HG03342 (cell line): ENCODE measurements at regions not wholly inside any gene's neighbourhood (a gene's known extent, or its start where the extent isn't known, plus 50 kb on each side); places are given as distances from the start of the nearest gene placed in this dataset.

Experiments used
- ATAC-seq: cut with Tn5 transposase; IDR thresholded peaks from one replicate; pipeline ENCODE4 v1.9.1; 2021; ENCODE audit warnings: mild to moderate bottlenecking, moderate library complexity; ENCODE audit not compliant: unreplicated experiment

DNA sequence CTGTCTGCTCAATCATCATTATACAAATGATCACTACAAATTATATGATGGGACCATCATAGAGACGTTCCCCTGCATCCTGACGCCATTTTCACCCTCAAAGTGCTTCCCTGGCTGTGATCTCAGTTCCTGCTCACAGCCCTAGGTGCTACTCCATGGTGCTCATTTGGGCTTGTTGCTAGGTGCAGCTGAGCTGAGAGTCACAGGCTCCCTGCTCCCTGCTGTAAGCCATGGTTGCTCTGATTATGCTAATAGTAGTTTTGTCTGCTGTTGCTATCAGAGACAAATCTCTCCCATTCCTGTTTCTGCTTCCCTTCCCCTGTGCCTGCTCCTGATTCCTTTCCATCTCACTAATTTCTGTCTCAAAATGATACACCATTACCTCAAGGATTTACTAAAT lies 474.3 kb downstream of the METTL15 start:
- ATAC-seq = no peak

DNA sequence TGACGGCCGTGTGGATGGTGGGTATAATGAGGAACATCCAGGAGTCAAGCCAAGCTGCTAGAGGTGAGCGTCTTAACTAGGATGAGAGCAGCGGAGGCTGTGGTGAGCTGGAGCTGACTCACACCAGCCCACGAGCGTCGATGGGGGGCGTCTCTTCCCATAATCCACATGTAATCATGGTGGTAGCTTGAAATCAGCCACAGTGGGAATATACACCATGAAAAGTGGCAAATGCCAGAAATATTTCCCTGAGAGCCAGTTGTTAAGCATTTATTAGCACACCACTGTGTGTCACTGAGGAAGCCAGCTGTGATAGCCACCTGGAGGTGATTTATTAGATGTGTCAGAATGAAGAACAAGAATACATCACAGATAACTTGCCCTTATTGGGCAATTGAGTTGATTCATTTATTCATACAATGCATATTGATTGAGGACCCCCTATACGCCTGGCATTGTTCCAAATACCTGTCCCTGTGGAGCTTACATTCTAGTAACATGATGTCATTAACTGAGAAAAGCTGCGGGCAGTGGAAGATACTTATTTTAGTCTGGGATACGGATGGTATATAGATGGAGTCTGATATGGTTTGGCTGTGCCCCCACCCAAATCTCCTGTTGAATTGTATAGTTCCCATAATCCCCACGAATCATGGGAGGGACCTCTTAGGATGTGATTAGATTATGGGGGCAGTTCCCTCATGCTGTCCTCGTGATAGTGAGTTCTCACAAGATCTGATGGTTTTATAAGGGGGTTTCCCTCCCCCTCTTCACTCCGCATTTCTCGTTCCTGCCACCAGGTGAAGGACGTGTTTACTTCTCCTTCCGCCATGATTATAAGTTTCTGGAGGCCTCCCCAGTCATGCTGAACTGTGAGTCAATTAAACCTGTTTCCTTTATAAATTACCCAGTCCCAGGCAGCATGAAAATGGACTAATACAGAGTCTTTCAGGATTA lies 473.4 kb downstream of the METTL15 start:
- ATAC-seq = no peak

DNA sequence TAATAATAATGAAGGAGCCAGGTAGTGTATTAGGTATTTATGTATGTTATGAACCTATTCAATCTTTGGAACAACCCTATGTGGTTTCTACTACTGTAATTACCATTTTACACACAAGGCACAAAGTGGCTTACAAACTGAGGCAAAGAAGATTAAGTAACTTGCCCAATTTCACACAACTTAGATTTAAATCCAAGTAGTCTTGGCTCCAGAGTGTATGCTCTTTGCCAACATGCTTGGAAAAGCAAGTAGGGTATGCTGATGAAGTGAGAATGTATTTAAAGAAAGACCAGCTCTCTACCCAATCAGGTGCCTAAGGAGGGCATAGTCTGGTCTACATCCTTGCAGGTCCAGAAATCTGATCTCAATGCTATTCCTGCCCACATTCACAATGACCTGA lies 463.2 kb downstream of the METTL15 start:
- ATAC-seq = no peak

DNA sequence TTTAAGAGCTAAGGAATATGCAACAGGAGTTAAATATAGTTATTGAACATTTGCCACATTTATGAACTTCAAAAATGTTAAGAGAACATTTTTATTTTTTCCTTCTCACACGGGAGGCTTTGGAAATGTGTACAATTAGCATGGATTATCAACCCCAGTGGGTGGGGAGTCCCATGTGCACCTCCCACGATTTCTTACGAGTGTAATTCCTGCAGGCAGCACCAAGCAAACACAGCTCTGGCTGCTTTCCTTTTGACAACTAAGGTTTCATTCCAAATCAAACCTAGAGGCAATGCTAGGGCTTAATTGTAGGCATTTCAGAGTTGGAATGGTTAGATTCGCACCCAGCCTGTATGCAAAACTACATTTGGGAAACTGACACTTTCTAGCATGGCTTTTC lies 460.9 kb downstream of the METTL15 start:
- ATAC-seq = no peak

DNA sequence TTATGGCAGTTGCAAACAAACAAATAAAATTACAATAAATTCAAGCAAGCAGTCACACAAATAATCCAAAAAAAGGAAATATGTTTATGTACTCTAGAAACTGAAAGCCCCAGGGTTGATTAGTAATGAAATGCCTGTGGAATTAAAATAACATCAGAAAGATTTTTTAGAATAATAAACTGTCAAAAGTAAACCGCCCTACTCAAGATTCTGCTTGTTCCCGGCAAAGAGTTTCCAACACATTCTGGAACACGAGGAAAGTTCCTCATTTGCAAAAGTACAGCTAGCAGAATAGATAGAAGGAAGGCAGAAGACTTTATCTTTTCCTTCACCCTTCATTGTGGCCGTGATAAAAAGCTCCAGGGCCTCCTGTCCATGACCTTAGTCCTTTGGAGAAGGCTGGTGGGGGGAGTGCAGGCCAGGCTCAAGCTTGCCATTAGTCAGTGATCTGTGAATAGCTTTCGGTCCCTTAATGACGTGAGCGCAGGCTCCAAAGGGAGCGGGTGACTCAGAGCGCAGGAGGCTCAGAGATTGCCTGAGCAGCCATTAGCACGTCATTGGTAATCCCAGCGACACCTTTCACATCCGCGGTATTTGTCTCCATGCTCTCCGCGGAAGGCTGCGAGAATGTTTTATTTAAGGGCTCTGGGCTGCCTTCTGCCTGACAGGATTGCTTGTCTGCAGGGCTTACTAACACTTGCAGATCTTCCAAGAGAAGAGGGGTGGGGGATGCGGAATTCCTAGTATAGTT lies 458.3 kb downstream of the METTL15 start:
- peak; percentile 65 for ATAC-seq

DNA sequence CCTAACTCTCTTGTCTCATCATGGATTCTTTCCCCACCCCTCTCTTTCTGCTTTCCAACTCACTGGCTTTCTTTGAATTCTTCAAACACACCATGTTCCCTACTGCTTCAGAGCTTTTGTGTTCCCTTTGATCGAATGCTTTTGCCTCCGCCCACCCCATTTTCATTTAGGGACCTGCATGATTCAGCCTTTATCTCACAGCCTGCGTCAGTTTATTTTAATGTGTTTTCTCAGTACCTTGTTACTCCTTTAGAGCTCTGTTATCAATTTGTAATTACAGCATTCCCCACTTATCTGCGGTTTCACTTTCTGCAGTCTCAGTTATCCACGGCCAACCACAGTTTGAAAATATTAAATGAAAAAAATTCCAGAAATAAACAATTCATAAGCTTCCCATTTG lies 451.3 kb downstream of the METTL15 start:
- no peak for ATAC-seq

DNA sequence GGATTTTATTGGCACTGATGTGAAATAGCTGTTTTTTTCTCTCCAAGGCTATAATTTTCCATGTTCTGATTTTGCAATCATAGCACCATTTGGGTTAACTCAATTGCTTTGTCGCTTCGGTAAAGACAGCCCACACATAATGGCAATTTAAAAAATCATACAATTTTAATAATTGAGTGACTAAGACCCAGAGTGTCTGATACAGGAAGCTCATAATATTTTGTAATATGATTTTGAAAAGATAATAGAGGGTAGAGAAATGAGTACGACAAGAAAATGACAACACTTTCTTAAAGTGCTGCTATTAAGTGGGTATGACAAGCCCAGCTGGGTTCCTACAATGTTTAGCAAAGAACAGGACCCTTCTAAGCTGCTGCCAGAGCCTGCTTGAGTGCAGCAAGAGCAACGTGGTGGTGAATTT lies 439.1 kb downstream of the METTL15 start:
- ATAC-seq = no peak

DNA sequence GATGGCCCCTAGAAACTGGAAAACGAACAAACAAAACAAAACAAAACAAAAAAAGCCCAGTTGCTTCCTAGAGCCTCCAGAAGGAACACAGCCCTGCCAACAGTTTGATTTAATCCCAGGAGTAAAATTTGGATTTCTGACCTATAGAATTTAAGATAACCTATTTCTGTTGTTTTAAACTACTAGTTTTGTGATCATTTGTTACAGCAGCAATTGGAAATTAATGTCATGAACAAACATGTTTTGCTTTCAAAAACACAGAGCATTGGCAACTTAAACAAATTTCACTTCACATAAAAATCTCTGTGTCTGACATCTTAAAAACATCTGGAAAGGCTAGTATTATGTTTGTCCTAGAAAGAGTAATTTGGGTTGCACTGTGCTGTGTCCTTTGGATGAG lies 437.3 kb downstream of the METTL15 start:
- no peak for ATAC-seq

DNA sequence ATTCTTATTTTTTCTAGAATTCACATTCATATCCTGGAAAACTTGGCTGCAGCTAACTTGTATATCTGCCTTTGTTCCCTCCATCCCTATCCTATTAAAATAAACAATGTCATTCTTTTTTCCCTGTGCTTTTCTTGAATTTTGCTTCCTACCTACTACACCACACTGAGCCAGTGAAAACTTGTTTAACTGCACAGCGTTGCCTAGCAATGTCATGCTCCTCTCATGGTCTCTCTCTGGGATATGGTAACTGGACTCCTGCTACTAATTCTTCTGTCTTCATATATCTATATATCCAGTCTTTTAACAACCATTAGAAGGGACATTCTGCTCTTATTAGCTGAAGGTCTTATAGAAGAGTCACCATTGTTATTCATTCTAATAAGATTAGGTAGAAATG lies 434.4 kb downstream of the METTL15 start:
- no peak for ATAC-seq

DNA sequence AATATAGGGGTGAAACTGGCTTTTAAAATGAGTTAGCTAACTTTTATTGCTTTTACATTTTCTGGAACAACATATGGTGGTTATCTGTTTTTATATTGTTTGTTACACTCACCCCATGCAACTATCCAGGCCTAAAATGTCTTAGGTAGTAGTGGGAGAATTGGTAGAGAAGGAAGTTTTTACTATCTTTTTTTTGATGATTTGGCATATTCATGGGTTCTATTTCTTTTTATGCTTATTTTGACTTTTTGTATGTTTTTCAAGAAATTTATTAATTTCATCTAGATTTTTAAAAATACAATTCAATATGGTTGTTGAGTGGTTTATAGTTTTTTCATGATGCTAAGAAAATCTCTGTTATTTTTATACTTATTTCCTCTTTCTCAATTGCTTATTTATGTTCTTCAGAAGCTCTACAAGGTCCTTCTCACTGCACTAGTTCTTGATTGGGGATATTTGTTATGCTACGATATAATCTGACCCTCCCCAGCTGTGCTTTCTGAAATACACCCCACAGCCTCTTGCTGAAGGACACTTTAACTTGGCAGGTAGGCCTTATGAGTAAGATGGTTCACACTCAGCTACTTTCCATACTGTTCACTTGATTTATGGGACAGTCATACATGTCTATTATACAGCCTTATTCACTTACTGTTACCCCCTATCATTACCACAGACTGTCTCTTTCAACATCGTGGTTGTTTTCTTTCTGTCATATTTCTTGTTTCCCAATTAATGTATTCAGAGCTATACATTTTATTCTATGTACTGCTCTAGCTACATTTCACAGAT lies 431.2 kb downstream of the METTL15 start:
- ATAC-seq = no peak

DNA sequence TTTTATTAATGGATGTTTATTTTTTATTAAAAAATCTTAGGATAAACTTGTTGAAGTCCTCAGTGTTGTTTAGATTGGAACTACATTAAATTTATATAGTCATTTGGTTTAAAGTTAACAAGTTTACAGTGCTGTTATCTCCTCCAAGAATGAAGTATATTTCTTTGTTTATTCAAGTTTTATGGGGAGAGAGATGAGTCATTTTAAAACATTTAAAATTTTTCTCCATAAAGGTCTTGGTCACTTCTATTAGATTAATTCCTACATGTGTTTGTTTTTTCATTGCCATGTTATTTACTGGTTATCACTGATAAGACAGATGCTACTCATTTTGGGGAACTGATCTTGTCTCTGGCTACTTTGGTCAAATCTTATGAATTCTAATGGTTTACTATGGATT lies 429.6 kb downstream of the METTL15 start:
- ATAC-seq = no peak

DNA sequence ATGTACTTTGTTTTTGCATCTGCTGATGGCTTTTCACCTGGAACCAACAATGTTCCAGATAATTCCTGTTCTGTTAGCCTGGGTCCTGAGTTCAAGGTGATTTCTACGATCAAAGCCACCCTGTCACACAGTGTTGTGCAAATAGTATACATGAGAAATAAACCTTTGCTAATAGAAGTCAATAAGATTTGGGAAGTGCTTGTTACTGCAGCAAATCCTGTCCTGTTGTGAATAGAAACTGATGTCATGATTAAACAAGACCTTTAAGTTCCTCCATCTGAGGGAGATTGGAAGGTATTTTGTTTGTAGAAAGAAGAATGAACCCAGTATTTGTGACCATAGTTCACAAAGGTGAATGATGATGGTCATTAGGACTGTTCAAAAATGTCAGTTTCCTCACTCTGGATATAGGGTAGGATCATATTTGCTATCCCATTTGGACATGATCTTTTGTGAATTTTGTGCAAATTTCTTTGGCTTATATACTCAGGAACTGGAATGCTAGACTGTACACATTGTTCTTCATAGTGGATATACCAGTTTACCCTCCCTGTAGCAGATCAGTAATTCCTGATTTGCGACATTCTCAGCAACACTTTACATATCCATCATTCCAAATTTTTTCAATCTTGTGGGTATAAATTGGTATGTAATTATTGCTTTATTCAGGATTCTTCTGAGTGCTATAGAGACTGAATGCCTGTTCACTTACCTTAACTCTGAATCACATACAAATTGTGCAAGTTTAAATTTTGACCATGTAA lies 428.5 kb downstream of the METTL15 start:
- ATAC-seq = no peak

DNA sequence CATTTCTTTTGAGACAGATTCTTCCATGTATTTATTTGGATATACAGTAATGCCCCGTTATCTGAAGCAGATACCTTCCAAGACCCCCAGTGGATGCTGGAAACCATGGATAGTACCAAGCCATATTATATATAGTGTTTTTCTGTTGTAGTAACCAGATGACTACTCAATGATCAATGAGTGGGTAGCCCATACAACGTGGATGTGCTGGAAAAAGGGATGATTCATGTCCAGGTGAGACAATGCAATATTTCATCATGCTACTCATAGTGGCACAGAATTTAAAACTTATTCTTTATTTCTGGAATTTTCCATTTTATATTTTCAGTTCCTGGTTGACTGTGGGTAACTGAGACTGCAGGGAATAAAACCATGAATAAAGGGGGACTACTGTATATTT lies 427.5 kb downstream of the METTL15 start:
- ATAC-seq = no peak

DNA sequence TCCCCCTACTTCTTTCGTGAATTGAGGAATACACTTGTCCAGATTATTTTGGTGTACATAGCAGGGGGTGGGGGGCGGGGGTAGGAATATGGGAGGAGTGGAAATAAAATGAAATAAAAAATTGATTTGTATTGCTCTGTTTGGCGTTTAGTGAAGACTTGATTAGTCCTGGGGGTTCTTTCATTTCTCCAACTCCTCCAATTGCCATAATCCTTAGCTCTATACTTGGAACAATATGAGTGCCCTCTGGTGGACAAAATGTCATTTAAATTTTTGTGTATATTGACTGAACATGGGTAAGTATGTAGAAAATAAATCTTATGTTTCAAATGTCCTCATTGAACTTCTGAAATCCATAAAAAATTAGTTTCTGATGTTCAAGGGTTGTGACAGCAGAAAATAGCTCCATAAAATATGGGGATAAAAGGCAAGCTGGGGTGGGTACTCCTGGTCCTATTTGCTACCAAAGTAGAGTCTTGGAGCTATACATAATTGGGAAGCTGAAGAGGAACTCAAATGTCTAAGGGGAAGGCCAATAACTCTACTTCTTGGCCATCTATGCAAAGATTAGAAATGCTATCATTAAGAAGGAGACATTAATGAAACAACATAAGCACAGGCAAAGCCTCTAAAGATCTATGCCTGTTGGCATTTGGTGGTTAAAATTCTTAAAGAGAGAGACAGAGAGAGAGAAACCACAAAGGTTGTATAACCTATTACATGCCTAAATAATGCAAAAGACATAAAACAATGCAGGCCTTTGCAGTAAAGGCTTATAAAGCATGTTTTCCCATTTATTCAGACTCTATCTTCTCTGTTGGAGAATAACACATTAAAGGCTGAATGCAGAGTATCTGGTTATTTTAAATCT lies 421.6 kb downstream of the METTL15 start:
- ATAC-seq = no peak

DNA sequence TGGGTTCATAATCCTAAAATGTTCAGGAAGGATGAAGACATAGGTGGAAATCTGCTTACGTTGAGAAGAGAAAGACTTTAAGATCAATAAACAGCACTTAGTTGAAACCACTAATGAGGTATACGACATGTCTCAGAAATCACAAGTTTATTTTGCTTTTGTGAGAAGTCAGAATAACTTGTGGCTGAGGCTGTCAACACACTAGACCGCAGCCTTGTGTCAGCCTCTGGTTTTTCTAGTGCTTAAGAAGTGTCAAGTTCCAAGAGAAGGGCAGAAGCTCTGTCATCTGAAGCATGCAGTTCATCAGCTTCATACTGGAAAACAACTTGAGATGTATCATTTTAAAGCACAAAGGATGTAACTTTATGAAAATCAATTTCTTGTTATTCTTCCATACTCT lies 420.9 kb downstream of the METTL15 start:
- ATAC-seq = no peak

DNA sequence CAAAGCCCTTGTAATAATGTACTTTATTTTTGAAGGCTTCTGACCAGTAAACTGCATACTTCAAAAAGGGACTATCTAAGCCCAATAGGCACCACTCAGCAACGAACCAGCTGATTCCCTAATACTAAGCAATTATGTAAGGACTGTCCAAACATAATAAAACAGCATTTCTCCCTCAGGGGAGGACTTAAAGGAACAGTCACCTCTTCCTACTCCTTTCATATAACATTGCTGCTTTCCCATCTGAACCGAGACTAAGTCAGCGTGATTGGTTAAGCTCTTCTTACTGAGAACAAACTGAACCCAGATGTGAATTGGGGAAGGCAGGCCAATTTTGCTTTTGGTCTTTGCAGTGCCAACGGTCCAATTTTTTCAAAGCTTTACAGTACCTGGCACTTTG lies 420.0 kb downstream of the METTL15 start:
- no peak for ATAC-seq

DNA sequence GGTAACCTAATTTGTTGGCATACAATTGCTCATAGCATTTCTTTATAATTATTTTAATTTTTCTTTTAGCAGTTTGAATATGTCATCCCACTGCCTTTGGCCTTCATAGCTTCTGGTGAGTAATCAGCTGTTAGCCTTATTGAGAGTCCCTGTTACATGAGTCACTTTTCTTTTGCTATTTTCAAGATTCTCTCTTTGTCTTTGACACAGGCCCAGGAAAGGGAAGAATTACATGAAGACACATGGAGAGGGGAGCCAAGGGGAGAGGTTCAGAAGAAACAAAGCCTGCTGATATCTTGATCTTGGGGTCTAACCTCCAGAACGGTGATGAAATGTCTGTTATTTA lies 418.2 kb downstream of the METTL15 start:
- ATAC-seq = no peak

DNA sequence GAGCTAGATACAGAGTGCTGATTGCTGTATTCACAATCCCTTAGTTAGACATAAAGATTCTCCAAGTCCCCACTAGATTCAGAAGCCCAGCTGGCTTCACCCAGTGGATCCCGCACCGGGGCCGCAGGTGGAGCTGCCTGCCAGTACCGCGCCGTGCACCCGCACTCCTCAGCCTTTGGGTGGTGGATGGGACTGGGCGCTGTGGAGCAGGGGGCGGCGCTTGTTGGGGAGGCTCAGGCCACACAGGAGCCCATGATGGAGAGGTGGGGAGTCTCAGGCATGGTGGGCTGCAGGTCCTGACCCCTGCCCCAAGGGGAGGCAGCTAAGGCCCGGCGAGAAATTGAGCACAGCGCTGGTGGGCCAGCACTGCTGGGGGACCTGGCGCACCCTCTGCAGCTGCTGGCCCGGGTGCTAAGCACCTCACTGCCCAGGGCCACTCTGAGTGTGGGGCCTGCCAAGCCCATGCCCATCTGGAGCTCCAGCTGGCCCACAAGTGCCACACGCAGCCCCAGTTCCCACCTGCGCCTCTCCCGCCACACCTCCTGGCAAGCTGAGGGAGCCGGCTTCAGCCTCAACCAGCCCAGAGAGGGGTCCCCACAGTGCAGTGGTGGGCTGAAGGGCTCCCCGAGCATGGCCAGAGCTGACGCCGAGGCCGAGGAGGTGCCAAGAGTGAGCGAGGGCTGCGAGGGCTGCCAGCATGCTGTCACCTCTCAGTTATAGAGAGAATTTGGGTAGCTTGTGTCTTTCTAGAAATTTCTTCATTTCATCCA lies 417.6 kb downstream of the METTL15 start:
- no peak for ATAC-seq

DNA sequence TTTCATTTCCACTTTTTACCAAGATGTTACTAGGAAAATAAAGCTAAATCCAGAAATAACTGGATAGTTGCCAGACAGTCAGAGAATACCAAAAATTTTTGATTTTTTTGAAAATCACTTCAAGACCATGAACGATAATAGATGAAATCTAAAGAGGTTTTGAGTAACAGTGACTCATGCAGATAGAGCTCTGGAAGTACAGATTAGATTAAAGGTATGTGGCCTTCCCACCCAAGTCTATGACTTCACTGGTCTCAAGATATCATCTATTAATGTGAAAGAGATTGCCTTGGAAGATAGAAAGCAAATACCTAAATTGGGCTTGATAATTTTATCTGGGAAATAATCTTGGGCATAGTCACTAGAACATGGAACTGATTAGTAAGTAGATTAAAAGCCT lies 415.9 kb downstream of the METTL15 start:
- ATAC-seq = no peak
